Lower leg skin (tissue), 3 donors: ENCODE measurements at regions not wholly inside any gene's neighbourhood (a gene's known extent, or its start where the extent isn't known, plus 50 kb on each side); places are given as distances from the start of the nearest gene placed in this dataset.

Experiments used
- CTCF ChIP-seq, 3 donors: fragments of 450-650 bp; IDR thresholded peaks; one replicate each; pipeline ENCODE4 v1.5.1; 2016; ENCODE audit warnings: antibody characterized with exemption in 3 of 3, mild to moderate bottlenecking in 3 of 3, moderate library complexity in 2 of 3
- POLR2A ChIP-seq, 2 donors: fragments of 450-650 bp; IDR thresholded peaks; one replicate each; pipeline ENCODE4 v1.6.1; 2016 to 2017; ENCODE audit warnings: antibody characterized with exemption in 2 of 2, mild to moderate bottlenecking in 1 of 2, moderate library complexity in 1 of 2

- TF ChIP-seq CTCF (IDR thresholded peaks at IDR 0.05) (no peak), POLR2A (IDR thresholded peaks at IDR 0.05) (no peak)
These were observed 374.1 kb downstream of the LRATD1 start for GRCh38 chr2:15006667-15007066.
